Activated CD4-positive, CD25-positive, alpha-beta regulatory T cell (primary cell): ENCODE measurements at regions not wholly inside any gene's neighbourhood (a gene's known extent, or its start where the extent isn't known, plus 50 kb on each side); places are given as distances from the start of the nearest gene placed in this dataset.

ENCODE experiments used
- DNase-seq, 4 experiments: peaks; one replicate each; lab custom pipeline; 2025; lab: John Stamatoyannopoulos, UW

DNA sequence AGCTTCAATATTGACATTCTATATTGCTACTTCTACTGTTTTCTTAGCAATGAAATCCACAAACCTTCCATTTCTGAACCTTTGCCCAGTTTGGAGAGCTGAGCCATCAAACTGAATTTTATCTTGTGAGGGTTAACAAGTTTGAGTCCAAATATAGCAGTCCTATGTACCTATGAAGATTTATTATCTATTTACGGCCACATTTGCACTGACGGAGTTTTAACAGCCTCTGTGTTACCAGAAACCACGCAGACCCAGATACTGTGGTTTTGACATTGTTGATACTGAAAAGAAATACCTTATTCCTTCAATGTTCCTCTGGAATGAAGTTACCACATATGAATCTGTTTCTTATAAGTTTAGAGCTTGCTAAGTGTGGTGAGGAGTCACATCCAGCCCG, 172.6 kb downstream of the FGFR2 start:
- DNase-seq = no peak

DNA sequence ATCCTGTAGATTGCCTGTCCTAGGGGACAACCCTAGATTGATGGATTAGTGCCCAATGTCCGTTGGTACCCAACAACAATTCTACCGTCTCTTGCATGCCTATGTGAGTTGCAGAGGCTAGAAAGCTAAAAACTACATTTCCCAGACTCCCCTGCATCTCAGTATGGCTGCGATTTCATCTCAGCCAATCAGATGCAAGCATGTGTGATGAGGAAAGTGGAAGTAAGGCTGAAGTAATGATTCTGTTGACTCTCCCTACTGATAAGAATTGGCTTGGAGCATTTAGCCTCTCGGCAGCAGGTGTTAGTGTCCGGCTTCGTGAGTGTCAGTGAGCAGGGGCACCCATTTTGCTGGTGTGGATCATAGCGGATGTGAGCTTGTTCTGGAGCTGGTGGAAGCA, 171.9 kb downstream of the FGFR2 start:
- DNase-seq = no peak
